ENCODE measurements at regions not wholly inside any gene's neighbourhood (a gene's known extent, or its start where the extent isn't known, plus 50 kb on each side); places are given as distances from the start of the nearest gene placed in this dataset.
"Not testable (repeated sequence)": the region's sequence is repeated elsewhere in the genome, so short reads cannot be mapped to it uniquely, and the experiment has no call there.

DNA sequence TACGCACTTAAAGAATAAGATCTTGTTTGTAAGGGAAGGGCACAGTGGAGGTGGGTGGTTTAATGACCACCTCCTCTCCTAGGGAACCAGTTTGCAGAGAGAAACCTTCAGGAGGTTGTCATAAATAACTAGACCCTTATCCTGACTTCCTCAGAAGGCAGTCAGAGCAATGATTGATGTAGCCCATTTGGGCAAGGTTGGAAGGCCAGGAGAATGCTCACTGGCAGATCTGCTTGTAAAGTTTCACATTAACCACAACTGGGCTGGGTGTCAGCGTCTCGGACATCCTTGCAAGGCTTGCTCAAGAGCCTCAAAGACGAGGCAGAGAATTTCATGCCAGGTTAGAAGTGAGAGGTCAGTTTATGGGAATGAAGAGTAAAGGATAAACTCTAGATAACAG is 87.6 kb upstream of the TRABD2B start:
- no peak for DNase-seq

DNA sequence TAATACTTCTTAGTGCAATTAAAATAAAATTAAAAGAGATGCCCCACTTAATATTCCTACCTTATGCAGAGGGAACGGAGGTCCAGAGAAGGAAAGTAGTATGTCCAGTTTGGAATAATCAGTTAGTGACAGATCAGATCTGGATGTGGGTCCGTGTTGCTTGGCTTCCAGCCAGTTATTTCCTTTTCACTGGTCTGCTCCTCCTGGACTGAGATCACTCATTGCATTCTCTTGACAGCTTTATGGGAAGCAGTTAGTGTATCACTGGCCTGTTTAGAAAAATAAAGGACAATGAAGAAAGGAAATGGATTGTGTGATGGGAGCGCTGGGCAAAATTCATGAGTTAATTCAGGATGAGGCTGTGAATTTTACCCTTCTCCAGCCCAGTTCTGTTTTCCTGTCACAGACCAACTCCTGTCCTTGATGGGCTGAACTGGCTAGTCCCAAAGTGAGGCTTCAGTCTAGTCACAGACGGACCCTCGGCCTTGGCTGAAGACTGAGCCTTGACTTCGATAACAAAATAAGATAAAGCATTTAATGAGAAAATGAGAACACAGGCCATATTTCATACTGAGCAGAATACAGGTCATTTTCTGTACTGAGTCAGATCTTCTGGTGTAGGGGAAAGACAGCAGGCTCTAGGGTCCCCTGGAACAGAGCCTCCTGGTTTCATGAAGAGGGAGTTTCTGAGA is 85.2 kb upstream of the TRABD2B start:
- DNase-seq, result no peak

DNA sequence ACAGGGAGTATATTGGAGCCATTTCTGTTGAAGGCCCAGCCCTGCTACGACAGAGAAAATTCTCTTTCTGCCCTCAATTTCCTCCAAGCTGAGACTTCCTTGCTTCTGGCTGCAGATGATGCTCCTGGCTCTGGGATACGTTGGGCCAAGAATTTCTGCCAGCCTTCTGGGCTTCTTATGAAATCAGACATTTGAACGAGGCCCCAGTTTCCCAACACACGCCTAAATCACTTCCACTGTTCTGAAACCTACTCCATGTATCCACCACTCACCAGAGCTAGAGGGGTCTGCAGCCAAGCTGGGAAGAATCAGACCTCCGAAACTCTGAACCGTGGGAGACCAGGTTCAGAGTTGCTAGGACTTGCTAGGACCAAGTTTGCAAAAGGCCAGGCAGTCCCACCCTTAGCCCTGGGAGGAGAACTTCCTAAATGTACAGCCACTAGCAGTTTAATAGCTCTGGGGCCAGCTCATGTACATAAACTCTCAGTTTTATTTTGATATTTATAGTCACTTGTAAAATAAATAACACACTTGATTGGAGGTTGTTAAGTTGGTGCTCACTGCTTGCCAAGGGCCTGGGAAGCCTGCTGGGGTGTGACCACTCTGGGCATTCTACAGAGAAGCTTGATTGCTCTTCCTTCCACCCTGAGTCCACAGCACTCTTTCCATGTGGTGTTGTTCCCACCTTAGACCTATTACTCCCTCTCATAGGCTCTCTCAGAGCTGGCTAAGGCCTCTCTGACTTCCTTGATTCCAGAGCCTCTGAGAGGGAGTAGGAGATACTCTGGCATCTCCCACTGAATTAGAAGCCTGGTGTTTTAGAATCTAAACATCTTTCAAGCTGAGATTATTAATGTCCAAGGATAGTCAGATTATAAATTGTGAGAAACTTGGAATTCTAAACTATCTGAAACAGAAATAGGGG is 83.4 kb upstream of the TRABD2B start:
- no peak for DNase-seq

DNA sequence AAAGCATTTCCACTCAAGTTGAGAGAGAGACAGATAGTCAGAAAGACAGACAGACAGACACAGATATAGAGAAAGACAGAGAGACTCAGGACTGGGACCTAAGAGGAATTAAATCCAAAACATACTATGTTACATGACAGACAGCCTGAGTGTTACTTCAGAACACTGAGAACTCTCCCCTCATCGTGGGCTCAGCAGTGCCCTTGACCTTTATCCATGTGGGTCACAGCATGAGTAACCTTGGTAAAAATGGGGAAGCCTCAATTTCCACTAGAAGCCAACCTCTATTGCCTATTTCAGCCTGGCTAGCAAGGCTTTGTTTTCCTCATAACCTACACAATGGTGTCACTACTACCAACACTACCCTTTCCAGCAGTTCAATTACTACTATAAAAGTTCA is 81.9 kb upstream of the TRABD2B start:
- no peak for DNase-seq

DNA sequence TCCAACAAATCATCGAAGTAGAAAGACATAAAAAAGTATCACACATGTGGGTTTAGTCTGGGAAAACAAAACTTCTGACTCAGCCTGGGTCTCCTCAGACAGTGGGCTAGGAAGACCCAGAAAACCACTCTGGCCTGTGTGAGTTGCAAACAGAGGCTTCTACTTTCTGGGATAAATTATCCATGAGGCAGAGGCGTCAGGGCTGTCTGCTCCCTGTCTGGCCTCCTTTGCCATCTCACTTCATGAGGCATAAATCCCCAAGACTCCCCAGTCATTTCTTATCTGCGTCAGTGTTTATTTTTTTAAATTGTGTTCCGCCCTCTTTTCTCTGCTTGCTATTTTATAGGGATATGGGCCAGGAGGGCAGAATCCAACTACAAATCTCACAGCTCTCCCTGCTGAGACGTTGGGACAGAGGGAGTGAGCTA is 80.6 kb upstream of the TRABD2B start:
- peak; percentile 24 to 55 for DNase-seq

DNA sequence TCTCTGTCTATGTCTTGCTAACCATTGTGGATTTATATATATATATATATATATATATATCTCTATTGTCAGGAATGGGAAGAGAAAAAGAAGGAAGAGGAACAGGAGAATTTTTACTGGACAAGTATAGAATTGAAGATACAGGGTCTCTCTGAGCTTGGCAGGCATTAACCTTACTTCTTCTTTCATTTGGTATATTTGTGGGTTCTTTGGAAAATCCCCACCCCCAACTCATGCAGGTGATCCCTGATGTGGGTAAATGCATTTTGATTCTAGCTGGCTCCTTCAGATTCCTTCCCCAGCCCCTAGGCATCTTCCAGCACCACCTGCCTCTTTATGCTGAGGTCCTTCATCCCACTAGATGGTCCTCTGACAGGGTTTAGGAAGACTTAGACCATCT is 78.8 kb upstream of the TRABD2B start:
- DNase-seq, result no peak

DNA sequence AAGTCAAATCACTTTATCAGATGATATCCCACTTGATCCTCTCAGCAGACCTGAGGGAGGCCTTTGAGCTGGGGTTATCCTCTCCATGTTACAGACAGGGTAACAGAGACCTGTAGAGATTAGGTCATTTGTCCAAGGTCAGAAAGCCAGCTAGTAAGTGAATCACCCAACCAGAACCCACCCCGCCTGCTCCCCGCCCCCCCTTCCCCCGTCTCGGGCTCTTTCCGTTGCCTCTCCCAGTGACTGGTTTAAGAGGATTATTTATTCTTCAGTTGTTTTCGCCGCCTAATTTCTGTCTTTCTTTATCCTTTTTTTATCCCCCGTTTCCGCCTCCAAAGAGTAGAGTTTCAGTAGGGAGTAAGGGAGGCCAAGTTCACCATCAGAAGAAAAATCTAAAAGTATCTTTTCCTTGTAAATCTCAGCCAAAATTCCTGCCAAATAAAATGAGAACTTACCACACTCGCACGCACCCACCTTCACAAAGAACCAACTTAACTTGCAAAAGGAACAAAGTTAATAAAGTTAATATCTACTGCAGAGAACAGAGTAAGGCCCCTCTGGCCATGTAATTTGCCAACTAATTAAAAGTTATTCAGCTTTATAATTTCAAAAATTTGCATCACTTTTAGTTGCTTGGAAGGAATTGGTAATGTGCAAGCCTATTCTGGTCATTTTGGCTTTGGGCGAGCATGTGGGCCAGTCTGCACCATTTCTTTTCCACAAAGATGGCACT is 76.8 kb upstream of the TRABD2B start:
- no peak for DNase-seq

DNA sequence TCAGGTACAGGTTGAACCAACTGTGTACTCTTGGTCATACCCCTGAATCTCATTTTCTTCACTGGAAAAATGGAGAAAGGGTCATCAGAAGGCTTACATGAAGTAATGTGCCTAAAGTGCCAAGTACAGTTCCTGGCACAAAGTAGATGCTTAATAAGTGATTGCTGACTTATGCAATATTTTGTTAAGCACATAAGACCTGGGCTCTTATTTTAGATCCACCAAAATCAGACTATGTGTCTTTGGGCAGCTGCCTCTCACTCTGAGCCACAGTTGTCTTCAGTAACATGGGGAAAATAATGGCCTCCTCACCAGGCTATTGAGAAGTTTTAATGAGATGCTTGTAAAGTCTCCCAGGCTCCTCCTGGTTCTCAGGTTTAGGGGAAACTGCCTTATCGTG is 74.3 kb upstream of the TRABD2B start:
- DNase-seq, result no peak

DNA sequence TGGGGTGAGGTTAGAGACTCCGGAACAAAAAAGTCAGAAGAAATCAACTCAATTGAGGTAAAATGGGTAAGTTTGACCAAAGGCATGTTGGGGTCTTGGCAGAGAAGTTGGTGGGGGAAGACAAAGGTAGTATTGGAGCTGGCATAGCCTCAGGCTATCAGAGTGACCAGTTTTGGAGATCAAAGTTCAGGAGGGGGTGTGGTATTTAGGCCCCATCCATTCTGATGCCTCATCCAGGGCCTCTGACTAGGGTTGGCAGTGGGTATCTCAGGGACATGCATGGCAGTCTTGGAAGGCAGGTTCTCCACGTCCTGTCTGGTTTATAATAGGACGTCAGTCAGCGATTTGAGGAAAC is 73.2 kb upstream of the TRABD2B start:
- no peak for DNase-seq

DNA sequence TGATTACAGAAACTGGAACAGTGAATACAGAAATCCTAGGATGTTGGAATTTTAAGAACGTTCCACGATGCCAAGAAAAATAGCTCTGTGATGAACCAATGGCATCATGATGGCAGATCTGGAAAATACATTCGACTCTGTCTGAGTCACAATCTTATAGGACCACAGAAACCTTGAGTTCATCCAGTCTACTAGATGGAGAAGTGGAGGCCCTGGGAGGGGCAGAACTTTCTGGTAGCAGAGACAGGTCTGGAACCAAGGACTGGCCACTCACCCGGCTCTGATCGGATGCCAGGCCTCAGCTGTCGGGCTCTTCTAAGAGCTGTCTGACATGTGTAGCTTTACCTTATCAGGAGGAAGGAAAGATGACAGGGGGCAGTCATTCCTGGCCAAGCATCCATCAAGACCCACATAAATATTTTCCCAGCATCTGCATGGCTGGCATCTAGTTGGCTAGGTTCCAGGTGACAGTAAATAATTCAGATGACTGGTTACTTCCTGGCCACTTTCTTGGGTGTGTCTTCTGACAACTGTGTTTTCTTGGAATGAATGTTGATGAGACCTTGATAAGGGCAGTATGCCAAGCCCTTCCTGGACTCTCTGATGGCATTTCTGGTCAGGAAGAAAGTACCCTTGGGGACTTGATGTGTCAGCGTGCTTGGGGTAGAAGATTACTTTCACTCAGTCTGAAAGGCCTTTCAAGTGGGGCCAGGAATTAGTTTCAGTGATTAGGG is 72.6 kb upstream of the TRABD2B start:
- no peak for DNase-seq

DNA sequence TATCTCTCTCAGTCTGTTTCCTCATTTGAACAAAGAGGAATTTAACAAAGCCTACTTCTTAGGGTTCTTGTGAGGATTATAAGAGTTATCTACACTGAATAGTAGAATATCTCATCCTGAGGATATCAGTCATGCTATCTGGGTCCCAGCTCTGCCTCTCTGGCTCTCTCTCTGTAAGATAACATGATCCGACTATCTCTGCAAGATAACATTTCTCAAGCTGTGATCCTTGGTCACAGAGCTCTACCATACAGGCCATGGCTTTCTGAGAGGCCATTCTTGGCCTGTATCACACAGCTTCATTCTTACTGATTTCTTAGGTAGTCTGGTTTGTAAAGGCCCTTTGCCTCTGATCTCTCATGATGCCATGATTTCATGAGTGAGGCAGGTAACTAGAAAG is 71.0 kb upstream of the TRABD2B start:
- no peak for DNase-seq

DNA sequence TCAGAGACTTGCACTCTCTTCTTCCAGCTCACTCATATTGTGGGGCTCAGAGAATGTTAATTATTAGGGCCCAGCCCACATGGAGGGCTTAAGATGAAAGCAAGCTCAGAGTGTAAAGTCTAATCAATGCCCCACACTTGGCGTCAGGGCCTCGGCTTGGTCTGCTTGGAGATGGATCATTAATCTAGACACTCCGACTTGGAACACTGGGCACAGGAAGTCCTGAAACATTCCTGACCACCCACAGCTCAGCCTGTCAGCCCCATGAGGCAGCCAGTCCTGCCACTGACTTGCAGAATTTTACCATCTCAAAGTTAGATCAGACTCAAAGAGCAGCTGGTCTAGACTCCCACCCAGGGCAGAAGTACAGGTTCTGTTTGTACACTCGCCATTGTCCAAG is 69.8 kb upstream of the TRABD2B start:
- no peak for DNase-seq

DNA sequence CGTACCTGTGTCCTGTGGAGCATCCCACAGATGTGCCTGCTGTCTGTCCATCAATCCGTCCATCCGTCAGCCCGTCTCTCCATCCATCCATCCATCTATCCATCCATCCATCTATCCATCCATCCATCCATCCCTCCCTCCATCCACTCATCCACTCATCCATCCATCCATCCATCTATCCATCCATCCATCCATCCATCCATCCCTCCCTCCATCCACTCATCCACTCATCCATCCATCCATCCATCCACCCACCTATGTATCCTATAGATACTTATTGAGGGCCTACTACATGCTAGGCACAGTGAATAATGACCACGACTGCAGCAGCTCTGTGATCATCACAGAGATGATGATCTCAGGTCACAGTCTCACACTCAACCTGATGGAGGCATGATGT is 67.5 kb upstream of the TRABD2B start:
- DNase-seq, result not testable (repeated sequence)

DNA sequence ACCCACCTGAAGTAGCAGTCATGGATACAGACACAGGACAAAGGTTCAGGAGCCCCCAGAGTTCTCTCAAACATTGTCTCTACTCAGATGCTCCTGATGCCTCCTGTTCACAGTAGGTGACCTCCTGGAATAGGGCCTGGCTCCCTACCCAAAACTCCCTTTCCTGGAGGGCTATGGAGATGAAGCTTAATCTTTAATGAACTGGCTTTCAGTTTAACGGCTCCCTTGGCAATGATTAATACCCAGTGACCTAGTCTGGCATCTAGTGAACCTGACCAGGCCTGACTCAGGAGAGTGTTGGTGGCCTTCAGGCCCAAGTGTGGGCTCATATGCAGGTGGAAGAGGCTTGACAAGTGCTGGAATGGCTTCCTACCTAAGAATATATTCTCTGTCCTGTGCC is 65.2 kb upstream of the TRABD2B start:
- DNase-seq, result no peak

DNA sequence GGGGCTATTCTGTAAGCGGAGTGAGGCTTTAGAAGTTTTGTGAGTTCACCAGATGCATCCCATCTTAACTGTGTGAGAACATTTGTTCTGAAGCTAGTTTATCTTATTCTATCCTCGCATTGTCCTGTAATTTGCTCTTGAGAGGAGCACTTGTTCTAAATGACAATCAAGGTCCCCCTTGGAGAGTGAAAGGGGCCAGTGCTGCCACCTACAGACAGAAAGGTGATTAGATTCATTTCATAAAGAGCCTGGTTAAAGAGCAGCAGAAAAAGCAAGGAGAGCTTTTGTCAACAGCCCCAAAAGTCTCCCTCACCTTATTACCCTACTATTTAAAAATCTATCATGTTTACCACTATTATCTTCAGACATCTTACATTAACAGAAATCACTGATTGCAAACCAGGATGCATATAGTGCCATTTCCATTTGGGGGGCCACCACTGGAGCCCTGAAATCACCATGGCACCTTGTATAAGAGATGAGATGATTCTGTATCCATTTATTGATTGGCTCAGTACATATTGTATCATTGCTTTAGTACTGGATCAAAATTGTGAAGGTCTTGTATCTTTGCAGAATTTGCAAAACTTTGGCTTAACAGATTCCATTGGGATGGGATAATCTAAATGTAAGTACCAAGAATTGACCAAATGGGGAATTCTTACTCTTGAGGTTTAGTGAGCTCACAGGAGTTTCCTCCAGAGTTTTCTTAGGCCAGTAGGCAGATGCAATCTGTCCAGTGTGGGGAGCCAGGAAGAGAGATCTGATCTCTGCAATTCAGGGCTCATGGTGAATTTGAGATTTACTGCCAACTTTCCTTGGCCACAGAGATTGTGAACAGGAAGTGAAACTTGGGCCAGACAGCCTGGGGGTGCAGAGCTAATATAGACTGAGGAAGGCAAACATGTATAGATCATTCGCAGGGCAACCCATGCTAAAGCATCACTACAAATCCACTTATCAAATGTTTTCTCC is 64.3 kb upstream of the TRABD2B start:
- peak; percentile 38 to 51 for DNase-seq

DNA sequence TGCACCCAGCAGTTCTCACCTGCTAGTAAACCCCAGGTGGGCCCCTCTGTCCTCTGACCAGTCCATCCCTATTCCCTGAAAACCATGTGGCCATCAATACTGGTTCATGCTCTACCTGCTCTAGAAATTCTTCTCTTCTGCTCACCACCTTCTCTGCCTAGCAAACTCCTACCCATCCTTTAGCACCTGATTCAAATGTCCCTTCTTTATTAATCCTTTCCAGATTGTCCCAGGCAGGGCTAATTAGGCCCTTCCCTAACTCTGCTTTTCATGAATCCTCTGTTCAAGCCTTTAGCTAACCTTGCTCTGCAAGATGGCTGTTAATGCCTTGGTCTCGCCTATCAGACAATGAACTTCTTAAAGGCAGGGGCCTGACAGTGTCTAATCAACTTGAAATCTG is 62.1 kb upstream of the TRABD2B start:
- no peak for DNase-seq

DNA sequence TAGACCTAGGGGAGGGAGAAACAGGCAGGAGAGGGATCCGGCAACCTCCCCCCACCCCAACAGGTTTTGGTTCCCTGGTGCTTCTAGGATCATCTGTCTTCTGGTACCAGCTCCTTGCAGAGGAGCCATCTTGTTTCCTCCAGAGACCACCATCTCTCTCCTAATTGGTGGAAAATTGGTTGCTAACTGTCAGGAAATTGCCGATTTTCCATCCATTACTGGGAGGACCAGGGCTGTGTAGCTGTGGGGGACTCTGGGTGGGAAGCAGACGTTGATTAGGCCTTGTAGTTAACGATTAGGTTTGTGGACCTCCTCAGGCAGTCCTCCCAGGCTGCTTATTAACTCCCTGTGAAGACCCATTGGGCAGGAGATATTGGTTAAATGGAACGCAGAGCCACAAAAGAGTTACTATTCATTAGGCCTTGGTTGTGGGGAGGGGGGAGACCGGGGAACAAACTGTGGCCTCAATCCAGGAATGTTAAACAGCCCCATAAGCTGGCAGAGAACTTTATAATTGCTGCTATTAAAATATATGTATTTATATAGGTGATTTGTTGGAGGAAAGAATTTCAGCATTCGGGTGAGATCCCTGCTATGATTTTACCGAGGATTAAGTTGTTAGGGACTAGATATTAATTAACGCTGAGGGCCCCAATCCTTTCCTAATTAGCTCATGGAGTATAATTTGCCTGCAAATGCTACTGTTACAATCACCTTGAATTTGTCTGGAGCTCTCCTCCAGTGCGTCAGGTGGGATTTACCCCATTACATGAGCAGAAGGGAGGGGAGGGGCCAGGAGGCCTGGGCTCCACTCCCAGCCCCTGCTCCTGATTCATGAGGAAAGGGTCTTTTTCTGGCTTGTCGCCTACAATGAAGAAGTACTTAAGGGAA is 61.2 kb upstream of the TRABD2B start:
- no peak for DNase-seq

DNA sequence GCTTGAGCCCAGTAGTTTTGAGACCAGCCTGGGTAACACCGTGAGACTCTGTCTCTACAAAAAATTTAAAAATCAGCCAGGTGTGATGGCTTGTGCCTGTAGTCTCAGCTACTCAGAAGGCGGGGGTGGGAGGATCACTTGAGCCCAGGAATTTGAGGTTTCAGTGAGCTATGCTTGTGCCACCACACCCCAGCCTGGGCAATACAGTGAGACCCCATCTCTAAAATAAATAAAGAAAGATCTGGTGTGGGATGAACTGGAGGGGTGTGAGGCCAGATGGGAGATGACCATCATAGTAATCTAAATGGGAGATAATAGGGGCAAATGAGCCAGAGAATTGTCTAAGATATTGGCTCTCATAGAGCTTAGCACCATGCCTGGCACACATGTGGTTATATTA is 60.1 kb upstream of the TRABD2B start:
- no peak for DNase-seq

DNA sequence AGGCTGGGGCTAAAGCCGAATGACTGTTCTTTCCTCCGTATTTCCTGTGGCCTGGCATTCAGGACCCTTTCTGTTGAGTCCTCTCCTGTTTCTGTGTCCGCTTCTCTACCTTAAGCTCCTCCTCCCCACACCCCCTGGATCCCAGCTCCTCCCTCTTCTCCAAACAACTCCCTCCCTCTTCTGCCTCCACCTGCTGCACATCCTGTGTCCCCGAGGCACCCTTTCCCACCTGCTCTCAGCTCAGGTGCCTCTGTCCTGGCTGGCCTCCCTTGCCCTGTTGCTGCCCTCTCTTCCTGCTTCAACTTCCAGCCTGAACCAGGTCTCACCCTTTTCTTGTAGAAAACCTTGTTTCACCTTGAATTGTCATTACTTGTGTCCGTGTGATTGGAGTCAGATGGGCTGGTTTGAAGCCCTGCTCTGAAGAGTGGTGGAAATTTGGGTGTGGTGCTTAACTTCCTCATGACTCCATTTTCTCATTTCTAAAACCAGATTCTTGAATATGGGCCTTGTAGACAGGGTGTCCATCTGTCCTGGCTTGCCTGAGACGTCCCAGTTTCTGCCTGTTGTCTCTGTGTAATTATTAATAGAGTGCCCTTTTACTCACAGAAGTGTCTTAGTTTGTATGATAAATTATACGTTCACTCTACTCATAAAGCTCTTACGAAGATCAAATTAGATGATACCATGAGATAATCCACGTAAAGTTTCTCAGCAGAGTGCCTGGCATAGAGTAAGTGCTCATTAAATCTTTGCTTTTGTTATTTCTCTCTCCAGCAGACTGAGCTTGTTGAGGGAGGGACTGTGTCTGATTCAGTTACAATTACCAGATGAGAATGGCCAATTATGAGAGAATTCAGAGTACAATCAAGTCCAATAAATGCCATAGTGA is 58.9 kb upstream of the TRABD2B start:
- no peak for DNase-seq
